ENCODE measurements at regions not wholly inside any gene's neighbourhood (a gene's known extent, or its start where the extent isn't known, plus 50 kb on each side); places are given as distances from the start of the nearest gene placed in this dataset.
A peak's percentile ranks its signal among the peaks of the same experiment; 100 is the strongest.

GRCh38 chr1:193791746-193792145 is 605.3 kb upstream of the B3GALT2 start:
- no peak for DNase-seq (ENCODE audit: low spot score)

- DNase-seq (ENCODE audit: low spot score), result no peak
These were observed 600.6 kb upstream of the B3GALT2 start for GRCh38 chr1:193787061-193787460.

GRCh38 chr1:193785850-193786420 is 599.5 kb upstream of the B3GALT2 start:
- no peak for DNase-seq (ENCODE audit: low spot score)

GRCh38 chr1:193774536-193775323 is 588.3 kb upstream of the B3GALT2 start:
- no peak for DNase-seq (ENCODE audit: low spot score)

GRCh38 chr1:193771596-193771995 is 585.2 kb upstream of the B3GALT2 start:
- DNase-seq (ENCODE audit: low spot score), result no peak

GRCh38 chr1:193769651-193770050 is 583.2 kb upstream of the B3GALT2 start:
- DNase-seq (ENCODE audit: low spot score), result no peak

GRCh38 chr1:193767886-193768285 is 581.5 kb upstream of the B3GALT2 start:
- DNase-seq (ENCODE audit: low spot score), result no peak

GRCh38 chr1:193766329-193766728 is 579.9 kb upstream of the B3GALT2 start:
- DNase-seq (ENCODE audit: low spot score), result no peak

- DNase-seq (ENCODE audit: low spot score), result peak; percentile 1
These were observed 576.9 kb upstream of the B3GALT2 start for GRCh38 chr1:193763266-193763665.

GRCh38 chr1:193762236-193762635 is 575.8 kb upstream of the B3GALT2 start:
- no peak for DNase-seq (ENCODE audit: low spot score)

- no peak for DNase-seq (ENCODE audit: low spot score)
These were observed 569.0 kb upstream of the B3GALT2 start for GRCh38 chr1:193755441-193755840.

- no peak for DNase-seq (ENCODE audit: low spot score)
These were observed 568.5 kb upstream of the B3GALT2 start for GRCh38 chr1:193754732-193755427.

GRCh38 chr1:193754151-193754550 is 567.7 kb upstream of the B3GALT2 start:
- no peak for DNase-seq (ENCODE audit: low spot score)

GRCh38 chr1:193753038-193753756 is 566.8 kb upstream of the B3GALT2 start:
- no peak for DNase-seq (ENCODE audit: low spot score)

- DNase-seq (ENCODE audit: low spot score), result no peak
These were observed 563.5 kb upstream of the B3GALT2 start for GRCh38 chr1:193749868-193750267.

GRCh38 chr1:193747579-193747978 is 561.2 kb upstream of the B3GALT2 start:
- no peak for DNase-seq (ENCODE audit: low spot score)

- no peak for DNase-seq (ENCODE audit: low spot score)
These were observed 554.8 kb upstream of the B3GALT2 start for GRCh38 chr1:193741228-193741627.

- no peak for DNase-seq (ENCODE audit: low spot score)
These were observed 554.3 kb upstream of the B3GALT2 start for GRCh38 chr1:193740762-193741161.

- no peak for DNase-seq (ENCODE audit: low spot score)
These were observed 550.1 kb upstream of the B3GALT2 start for GRCh38 chr1:193736507-193736906.

- no peak for DNase-seq (ENCODE audit: low spot score)
These were observed 547.3 kb upstream of the B3GALT2 start for GRCh38 chr1:193733674-193734073.

GRCh38 chr1:193730017-193730416 is 543.6 kb upstream of the B3GALT2 start:
- DNase-seq (ENCODE audit: low spot score), result no peak

GRCh38 chr1:193729429-193729828 is 543.0 kb upstream of the B3GALT2 start:
- DNase-seq (ENCODE audit: low spot score), result no peak

GRCh38 chr1:193727850-193728249 is 541.4 kb upstream of the B3GALT2 start:
- no peak for DNase-seq (ENCODE audit: low spot score)
